K562 (cell line): ENCODE measurements at regions not wholly inside any gene's neighbourhood (a gene's known extent, or its start where the extent isn't known, plus 50 kb on each side); places are given as distances from the start of the nearest gene placed in this dataset.

Experiments
- TF ChIP-seq, protein P1 (sequence below), 3 experiments: IDR thresholded peaks in 2 of 3; conservative IDR thresholded peaks in 1 of 3; 2 replicates each; pipeline ENCODE4 v1.5.1; 2011 to 2012; ENCODE audit warnings: low read length in 3 of 3, mild to moderate bottlenecking in 3 of 3, control low read depth in 2 of 3, improper control_type of control experiment in 1 of 3, inconsistent platforms in 1 of 3, low read depth in 1 of 3, mixed read lengths in 1 of 3, moderate library complexity in 1 of 3; ENCODE audit not compliant: insufficient read depth in 2 of 3
- TF ChIP-seq, protein P2 (sequence below): sonication (generic); formaldehyde crosslinking; IDR thresholded peaks from 2 replicates; pipeline ENCODE4 v1.5.0; 2020; ENCODE audit warnings: missing genetic modification reagents

DNA sequence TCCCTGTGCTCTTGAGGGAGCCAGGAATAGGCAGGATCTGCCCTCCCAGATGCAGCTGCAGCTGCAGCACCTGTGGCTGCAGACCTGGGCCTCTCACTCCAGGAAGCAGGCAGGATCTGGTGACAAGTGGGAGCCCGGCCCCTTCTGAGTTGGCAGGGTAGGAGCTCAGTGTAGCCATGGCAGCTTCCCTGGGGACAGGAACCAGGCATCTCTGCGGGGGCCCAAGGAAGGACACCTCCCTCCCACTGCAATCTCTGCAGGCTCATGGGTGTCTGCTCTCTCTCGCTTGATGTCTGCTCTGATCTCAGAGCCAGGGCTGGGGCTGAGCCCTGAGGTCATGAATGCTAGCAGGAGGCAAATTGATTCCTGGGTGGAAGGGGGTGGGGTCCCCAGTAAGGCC is 592.5 kb upstream of the CA10 start:
- TF ChIP-seq, protein P1, sequence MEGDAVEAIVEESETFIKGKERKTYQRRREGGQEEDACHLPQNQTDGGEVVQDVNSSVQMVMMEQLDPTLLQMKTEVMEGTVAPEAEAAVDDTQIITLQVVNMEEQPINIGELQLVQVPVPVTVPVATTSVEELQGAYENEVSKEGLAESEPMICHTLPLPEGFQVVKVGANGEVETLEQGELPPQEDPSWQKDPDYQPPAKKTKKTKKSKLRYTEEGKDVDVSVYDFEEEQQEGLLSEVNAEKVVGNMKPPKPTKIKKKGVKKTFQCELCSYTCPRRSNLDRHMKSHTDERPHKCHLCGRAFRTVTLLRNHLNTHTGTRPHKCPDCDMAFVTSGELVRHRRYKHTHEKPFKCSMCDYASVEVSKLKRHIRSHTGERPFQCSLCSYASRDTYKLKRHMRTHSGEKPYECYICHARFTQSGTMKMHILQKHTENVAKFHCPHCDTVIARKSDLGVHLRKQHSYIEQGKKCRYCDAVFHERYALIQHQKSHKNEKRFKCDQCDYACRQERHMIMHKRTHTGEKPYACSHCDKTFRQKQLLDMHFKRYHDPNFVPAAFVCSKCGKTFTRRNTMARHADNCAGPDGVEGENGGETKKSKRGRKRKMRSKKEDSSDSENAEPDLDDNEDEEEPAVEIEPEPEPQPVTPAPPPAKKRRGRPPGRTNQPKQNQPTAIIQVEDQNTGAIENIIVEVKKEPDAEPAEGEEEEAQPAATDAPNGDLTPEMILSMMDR (IDR thresholded peaks at IDR 0.05 in 2 of 3, conservative IDR thresholded peaks at IDR 0.05 in 1 of 3; ENCODE audit: insufficient read depth in 2 of 3, low read depth in 1 of 3, low read length in 3 of 3): no peak
- TF ChIP-seq, protein P2, sequence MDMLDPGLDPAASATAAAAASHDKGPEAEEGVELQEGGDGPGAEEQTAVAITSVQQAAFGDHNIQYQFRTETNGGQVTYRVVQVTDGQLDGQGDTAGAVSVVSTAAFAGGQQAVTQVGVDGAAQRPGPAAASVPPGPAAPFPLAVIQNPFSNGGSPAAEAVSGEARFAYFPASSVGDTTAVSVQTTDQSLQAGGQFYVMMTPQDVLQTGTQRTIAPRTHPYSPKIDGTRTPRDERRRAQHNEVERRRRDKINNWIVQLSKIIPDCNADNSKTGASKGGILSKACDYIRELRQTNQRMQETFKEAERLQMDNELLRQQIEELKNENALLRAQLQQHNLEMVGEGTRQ (CRISPR knock-in tag): no peak
